Liver (tissue), 3 donors: ENCODE measurements at regions not wholly inside any gene's neighbourhood (a gene's known extent, or its start where the extent isn't known, plus 50 kb on each side); places are given as distances from the start of the nearest gene placed in this dataset.

Experiments
- EGR1 ChIP-seq, 2 donors: IDR thresholded peaks; 2 replicates each; pipeline ENCODE4 v1.6.1; 2016 to 2018; ENCODE audit warnings: antibody characterized with exemption in 2 of 2, low read depth in 2 of 2
- FOXA1 ChIP-seq: IDR thresholded peaks from 2 replicates; pipeline ENCODE4 v1.6.1; 2016; ENCODE audit warnings: antibody characterized with exemption
- GABPA ChIP-seq, 2 donors: IDR thresholded peaks in 1 of 2; conservative IDR thresholded peaks in 1 of 2; 2 replicates each; pipeline ENCODE4 v1.6.1; 2016; ENCODE audit warnings: antibody characterized with exemption in 2 of 2, mild to moderate bottlenecking in 1 of 2, moderate library complexity in 1 of 2
- HNF4G ChIP-seq: IDR thresholded peaks from 2 replicates; pipeline ENCODE4 v1.6.1; 2016; ENCODE audit warnings: antibody characterized with exemption
- JUND ChIP-seq, 2 donors: IDR thresholded peaks; 2 replicates each; pipeline ENCODE4 v1.6.1; 2016; ENCODE audit warnings: antibody characterized with exemption in 2 of 2
- NR2F2 ChIP-seq: IDR thresholded peaks from 2 replicates; pipeline ENCODE4 v1.6.1; 2016; ENCODE audit warnings: antibody characterized with exemption
- RAD21 ChIP-seq, 2 donors: IDR thresholded peaks; 2 replicates each; pipeline ENCODE4 v1.6.1; 2016; ENCODE audit warnings: antibody characterized with exemption in 2 of 2, mild to moderate bottlenecking in 2 of 2
- SP1 ChIP-seq: IDR thresholded peaks from 2 replicates; pipeline ENCODE4 v1.6.1; 2018; ENCODE audit warnings: antibody characterized with exemption, mild to moderate bottlenecking
- TAF1 ChIP-seq: conservative IDR thresholded peaks from 2 replicates; pipeline ENCODE4 v1.6.1; 2016; ENCODE audit warnings: antibody characterized with exemption, mild to moderate bottlenecking
- YY1 ChIP-seq: IDR thresholded peaks from 2 replicates; pipeline ENCODE4 v1.6.1; 2016; ENCODE audit warnings: antibody characterized with exemption, mild to moderate bottlenecking
- TF ChIP-seq, protein P1 (sequence below): fragments of 150-350 bp; IDR thresholded peaks from 2 replicates; pipeline ENCODE4 v1.5.1; 2017; ENCODE audit warnings: improper control_type of control experiment, low read depth, low read length; ENCODE audit not compliant: missing input control
- TF ChIP-seq, protein P2 (sequence below): IDR thresholded peaks from 2 replicates; pipeline ENCODE4 v1.6.1; 2016; ENCODE audit warnings: antibody characterized with exemption, mild to moderate bottlenecking
- TF ChIP-seq, protein P3 (sequence below): IDR thresholded peaks from 2 replicates; pipeline ENCODE4 v1.6.1; 2016; ENCODE audit warnings: antibody characterized with exemption
- TF ChIP-seq, protein P4 (sequence below): IDR thresholded peaks from 2 replicates; pipeline ENCODE4 v1.6.1; 2016; ENCODE audit warnings: antibody characterized with exemption
- donor health status: healthy.
- donor health status: healthy.

DNA sequence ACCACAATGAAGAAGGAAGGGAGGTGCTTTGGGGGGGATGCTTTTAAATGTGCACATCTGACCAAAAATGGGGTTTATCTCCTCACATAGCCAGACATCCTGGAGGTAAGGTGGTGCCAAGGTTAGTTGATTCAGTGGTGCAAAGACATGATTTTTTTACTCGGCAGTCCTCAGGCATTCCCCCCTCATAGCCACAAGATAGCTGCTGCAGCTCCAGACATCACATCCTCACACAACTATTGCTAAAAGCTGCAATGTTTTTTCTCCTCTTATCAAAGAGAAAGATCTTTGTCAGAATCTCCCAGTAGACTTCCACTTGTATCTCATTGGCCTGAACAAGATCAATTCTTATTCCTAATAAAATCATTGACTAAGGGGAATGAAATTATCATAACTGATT lies 141.3 kb upstream of the ZNF438 start:
- TF ChIP-seq, protein P1, sequence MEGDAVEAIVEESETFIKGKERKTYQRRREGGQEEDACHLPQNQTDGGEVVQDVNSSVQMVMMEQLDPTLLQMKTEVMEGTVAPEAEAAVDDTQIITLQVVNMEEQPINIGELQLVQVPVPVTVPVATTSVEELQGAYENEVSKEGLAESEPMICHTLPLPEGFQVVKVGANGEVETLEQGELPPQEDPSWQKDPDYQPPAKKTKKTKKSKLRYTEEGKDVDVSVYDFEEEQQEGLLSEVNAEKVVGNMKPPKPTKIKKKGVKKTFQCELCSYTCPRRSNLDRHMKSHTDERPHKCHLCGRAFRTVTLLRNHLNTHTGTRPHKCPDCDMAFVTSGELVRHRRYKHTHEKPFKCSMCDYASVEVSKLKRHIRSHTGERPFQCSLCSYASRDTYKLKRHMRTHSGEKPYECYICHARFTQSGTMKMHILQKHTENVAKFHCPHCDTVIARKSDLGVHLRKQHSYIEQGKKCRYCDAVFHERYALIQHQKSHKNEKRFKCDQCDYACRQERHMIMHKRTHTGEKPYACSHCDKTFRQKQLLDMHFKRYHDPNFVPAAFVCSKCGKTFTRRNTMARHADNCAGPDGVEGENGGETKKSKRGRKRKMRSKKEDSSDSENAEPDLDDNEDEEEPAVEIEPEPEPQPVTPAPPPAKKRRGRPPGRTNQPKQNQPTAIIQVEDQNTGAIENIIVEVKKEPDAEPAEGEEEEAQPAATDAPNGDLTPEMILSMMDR: no peak
- no peak for TF ChIP-seq TAF1
- TF ChIP-seq, protein P2, sequence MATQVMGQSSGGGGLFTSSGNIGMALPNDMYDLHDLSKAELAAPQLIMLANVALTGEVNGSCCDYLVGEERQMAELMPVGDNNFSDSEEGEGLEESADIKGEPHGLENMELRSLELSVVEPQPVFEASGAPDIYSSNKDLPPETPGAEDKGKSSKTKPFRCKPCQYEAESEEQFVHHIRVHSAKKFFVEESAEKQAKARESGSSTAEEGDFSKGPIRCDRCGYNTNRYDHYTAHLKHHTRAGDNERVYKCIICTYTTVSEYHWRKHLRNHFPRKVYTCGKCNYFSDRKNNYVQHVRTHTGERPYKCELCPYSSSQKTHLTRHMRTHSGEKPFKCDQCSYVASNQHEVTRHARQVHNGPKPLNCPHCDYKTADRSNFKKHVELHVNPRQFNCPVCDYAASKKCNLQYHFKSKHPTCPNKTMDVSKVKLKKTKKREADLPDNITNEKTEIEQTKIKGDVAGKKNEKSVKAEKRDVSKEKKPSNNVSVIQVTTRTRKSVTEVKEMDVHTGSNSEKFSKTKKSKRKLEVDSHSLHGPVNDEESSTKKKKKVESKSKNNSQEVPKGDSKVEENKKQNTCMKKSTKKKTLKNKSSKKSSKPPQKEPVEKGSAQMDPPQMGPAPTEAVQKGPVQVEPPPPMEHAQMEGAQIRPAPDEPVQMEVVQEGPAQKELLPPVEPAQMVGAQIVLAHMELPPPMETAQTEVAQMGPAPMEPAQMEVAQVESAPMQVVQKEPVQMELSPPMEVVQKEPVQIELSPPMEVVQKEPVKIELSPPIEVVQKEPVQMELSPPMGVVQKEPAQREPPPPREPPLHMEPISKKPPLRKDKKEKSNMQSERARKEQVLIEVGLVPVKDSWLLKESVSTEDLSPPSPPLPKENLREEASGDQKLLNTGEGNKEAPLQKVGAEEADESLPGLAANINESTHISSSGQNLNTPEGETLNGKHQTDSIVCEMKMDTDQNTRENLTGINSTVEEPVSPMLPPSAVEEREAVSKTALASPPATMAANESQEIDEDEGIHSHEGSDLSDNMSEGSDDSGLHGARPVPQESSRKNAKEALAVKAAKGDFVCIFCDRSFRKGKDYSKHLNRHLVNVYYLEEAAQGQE: no peak
- TF ChIP-seq GABPA (IDR thresholded peaks at IDR 0.05 in 1 of 2, conservative IDR thresholded peaks at IDR 0.05 in 1 of 2): no peak
- TF ChIP-seq YY1: no peak
- TF ChIP-seq, protein P3, sequence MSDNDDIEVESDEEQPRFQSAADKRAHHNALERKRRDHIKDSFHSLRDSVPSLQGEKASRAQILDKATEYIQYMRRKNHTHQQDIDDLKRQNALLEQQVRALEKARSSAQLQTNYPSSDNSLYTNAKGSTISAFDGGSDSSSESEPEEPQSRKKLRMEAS: no peak
- TF ChIP-seq EGR1 (IDR thresholded peaks at IDR 0.05; ENCODE audit: low read depth in 2 of 2): no peak
- no peak for TF ChIP-seq RAD21 (IDR thresholded peaks at IDR 0.05)
- TF ChIP-seq HNF4G: no peak
- TF ChIP-seq, protein P4, sequence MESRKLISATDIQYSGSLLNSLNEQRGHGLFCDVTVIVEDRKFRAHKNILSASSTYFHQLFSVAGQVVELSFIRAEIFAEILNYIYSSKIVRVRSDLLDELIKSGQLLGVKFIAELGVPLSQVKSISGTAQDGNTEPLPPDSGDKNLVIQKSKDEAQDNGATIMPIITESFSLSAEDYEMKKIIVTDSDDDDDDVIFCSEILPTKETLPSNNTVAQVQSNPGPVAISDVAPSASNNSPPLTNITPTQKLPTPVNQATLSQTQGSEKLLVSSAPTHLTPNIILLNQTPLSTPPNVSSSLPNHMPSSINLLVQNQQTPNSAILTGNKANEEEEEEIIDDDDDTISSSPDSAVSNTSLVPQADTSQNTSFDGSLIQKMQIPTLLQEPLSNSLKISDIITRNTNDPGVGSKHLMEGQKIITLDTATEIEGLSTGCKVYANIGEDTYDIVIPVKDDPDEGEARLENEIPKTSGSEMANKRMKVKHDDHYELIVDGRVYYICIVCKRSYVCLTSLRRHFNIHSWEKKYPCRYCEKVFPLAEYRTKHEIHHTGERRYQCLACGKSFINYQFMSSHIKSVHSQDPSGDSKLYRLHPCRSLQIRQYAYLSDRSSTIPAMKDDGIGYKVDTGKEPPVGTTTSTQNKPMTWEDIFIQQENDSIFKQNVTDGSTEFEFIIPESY: no peak
- TF ChIP-seq SP1: no peak
- TF ChIP-seq JUND (IDR thresholded peaks at IDR 0.05): no peak
- TF ChIP-seq NR2F2: no peak
- no peak for TF ChIP-seq FOXA1
